G401 (cell line): ENCODE measurements at regions not wholly inside any gene's neighbourhood (a gene's known extent, or its start where the extent isn't known, plus 50 kb on each side); places are given as distances from the start of the nearest gene placed in this dataset.
"Not testable (repeated sequence)": the region's sequence is repeated elsewhere in the genome, so short reads cannot be mapped to it uniquely, and the experiment has no call there.

Source experiments
- DNase-seq: peaks from one replicate; pipeline ENCODE4 v3.0.0-alpha.2; 2015; ENCODE audit warnings: low spot score
- in situ Hi-C: cut with HindIII; loops from 2 replicates; pipeline ENCODE4 v1.10.0; 2016; ENCODE audit warnings: low sequenced_read_pairs, mixed read lengths

- in situ Hi-C loops, result no loop called here
- no peak for DNase-seq
Measured at GRCh38 chrX:27404366-27404765, 58.8 kb downstream of the PPP4R3C start.

- in situ Hi-C loops, result no loop called here
- no peak for DNase-seq
Measured at GRCh38 chrX:27399146-27399456, 64.0 kb downstream of the PPP4R3C start.

GRCh38 chrX:27391623-27392022 is 71.5 kb downstream of the PPP4R3C start:
- in situ Hi-C loops, result no loop called here
- no peak for DNase-seq

- in situ Hi-C loops, result no loop called here
- no peak for DNase-seq
Measured at GRCh38 chrX:27381419-27381818, 81.7 kb downstream of the PPP4R3C start.

- DNase-seq, result no peak
- in situ Hi-C loops, result no loop called here
Measured at GRCh38 chrX:27380163-27380845, 82.8 kb downstream of the PPP4R3C start.

- in situ Hi-C loops, result no loop called here
- no peak for DNase-seq
Measured at GRCh38 chrX:27354021-27354420, 109.1 kb downstream of the PPP4R3C start.

- in situ Hi-C loops, result no loop called here
- DNase-seq, result no peak
Measured at GRCh38 chrX:27350476-27350875, 112.7 kb downstream of the PPP4R3C start.

GRCh38 chrX:27336466-27337091 is 126.6 kb downstream of the PPP4R3C start:
- in situ Hi-C loops, result no loop called here
- DNase-seq, result peak; percentile 26

- no peak for DNase-seq
- in situ Hi-C loops, result no loop called here
Measured at GRCh38 chrX:27321632-27322031, 141.5 kb downstream of the PPP4R3C start.

- DNase-seq, result no peak
- in situ Hi-C loops, result no loop called here
Measured at GRCh38 chrX:27309406-27309805, 153.7 kb downstream of the PPP4R3C start.

- in situ Hi-C loops, result no loop called here
- no peak for DNase-seq
Measured at GRCh38 chrX:27307546-27307945, 155.6 kb downstream of the PPP4R3C start.

- in situ Hi-C loops, DNase-seq: not testable (repeated sequence)
Measured at GRCh38 chrX:27292552-27292951, 170.6 kb downstream of the PPP4R3C start.

GRCh38 chrX:27276751-27277150 is 186.4 kb downstream of the PPP4R3C start:
- DNase-seq, result no peak
- in situ Hi-C loops, result no loop called here

GRCh38 chrX:27254656-27255055 is 208.5 kb downstream of the PPP4R3C start:
- in situ Hi-C loops, result no loop called here
- DNase-seq, result no peak

- in situ Hi-C loops, result no loop called here
- DNase-seq, result no peak
Measured at GRCh38 chrX:27251369-27251768, 211.8 kb downstream of the PPP4R3C start.

GRCh38 chrX:27242581-27242980 is 220.6 kb downstream of the PPP4R3C start:
- DNase-seq, result no peak
- in situ Hi-C loops, result no loop called here

GRCh38 chrX:27241981-27242380 is 221.2 kb downstream of the PPP4R3C start:
- no peak for DNase-seq
- in situ Hi-C loops, result no loop called here

- DNase-seq, result not testable (repeated sequence)
Measured at GRCh38 chrX:27240042-27240441, 223.1 kb downstream of the PPP4R3C start.

GRCh38 chrX:27236681-27237080 is 226.5 kb downstream of the PPP4R3C start:
- in situ Hi-C loops, result no loop called here
- DNase-seq, result no peak

More at GRCh38 chrX:27240042-27240441, 223.1 kb downstream of the PPP4R3C start:
- in situ Hi-C loops, result not testable (repeated sequence)

- in situ Hi-C loops, result no loop called here
Measured at GRCh38 chrX:27229721-27230120, 233.4 kb downstream of the PPP4R3C start.

GRCh38 chrX:27222661-27223060 is 240.5 kb downstream of the PPP4R3C start:
- in situ Hi-C loops, result no loop called here
- DNase-seq, result no peak

More at GRCh38 chrX:27229721-27230120, 233.4 kb downstream of the PPP4R3C start:
- DNase-seq, result no peak
